PC-3 (cell line): ENCODE measurements at regions not wholly inside any gene's neighbourhood (a gene's known extent, or its start where the extent isn't known, plus 50 kb on each side); places are given as distances from the start of the nearest gene placed in this dataset.

Experiments
- ATAC-seq: fragments of 200-7000 bp; cut with Tn5 transposase; 2 replicates; pipeline ENCODE4 v1.9.1; 2020; ENCODE audit warnings: mild to moderate bottlenecking, moderate library complexity
- BruUV-seq: library from RNA; stranded (reverse); fragments of 400-500 nt; replicated peaks from 2 replicates; lab custom pipeline; 2021; lab: Mats Ljungman, UMichigan
- CTCF ChIA-PET: fragments of 300-600 bp; sonication (Branson Sonifier 250); formaldehyde crosslinking; loops from one replicate; lab custom pipeline; 2022; ENCODE audit warnings: antibody characterized with exemption; lab: Charles Lee
- POLR2A ChIA-PET: fragments of 300-600 bp; sonication (Branson Sonifier 250); formaldehyde crosslinking; loops from one replicate; lab custom pipeline; 2022; ENCODE audit warnings: antibody characterized with exemption; ENCODE audit not compliant: unreplicated experiment; lab: Charles Lee
- DNase-seq: peaks from one replicate; pipeline ENCODE4 v3.0.0-alpha.2; 2015
- H2AFZ ChIP-seq: fragments of 300-600 bp; sonication (generic); 2 replicates; pipeline ENCODE4 v1.6.0; 2016; ENCODE audit warnings: antibody characterized with exemption, low read length
- H3F3A ChIP-seq: fragments of 300-600 bp; sonication (generic); one replicate; pipeline ENCODE4 v1.6.0; 2017; ENCODE audit warnings: antibody characterized with exemption, low read length, control low read depth, mild to moderate bottlenecking; ENCODE audit not compliant: unreplicated experiment
- H3K27ac ChIP-seq: fragments of 300-600 bp; sonication (generic); 2 replicates; pipeline ENCODE4 v1.5.1; 2016; ENCODE audit warnings: mild to moderate bottlenecking, low read length
- H3K27me3 ChIP-seq: fragments of 300-600 bp; sonication (generic); 2 replicates; pipeline ENCODE4 v1.6.1; 2016; ENCODE audit warnings: low read length, mixed read lengths
- H3K36me3 ChIP-seq: fragments of 300-600 bp; sonication (generic); 2 replicates; pipeline ENCODE4 v1.6.1; 2016; ENCODE audit warnings: low read depth, mixed run types, low read length, mixed read lengths
- H3K4me1 ChIP-seq: fragments of 300-600 bp; sonication (generic); 2 replicates; pipeline ENCODE4 v1.5.1; 2016; ENCODE audit warnings: low read length; ENCODE audit not compliant: insufficient read depth
- H3K4me2 ChIP-seq: fragments of 300-600 bp; sonication (generic); 2 replicates; pipeline ENCODE4 v1.6.0; 2016; ENCODE audit warnings: low read length
- H3K4me3 ChIP-seq: fragments of 300-600 bp; sonication (generic); 2 replicates; pipeline ENCODE4 v1.5.1; 2016; ENCODE audit warnings: mild to moderate bottlenecking, low read length, mixed read lengths
- H3K79me2 ChIP-seq: fragments of 300-600 bp; sonication (generic); 2 replicates; pipeline ENCODE4 v1.6.1; 2017; ENCODE audit warnings: low read length, mixed read lengths
- H3K9ac ChIP-seq: fragments of 300-600 bp; sonication (generic); 2 replicates; pipeline ENCODE4 v1.6.0; 2016; ENCODE audit warnings: mild to moderate bottlenecking, low read length
- H3K9me2 ChIP-seq: fragments of 300-600 bp; sonication (generic); replicated peaks from 2 replicates; pipeline ENCODE4 v1.6.1; 2016; ENCODE audit warnings: mixed run types, low read length, mixed read lengths
- H3K9me3 ChIP-seq: fragments of 300-600 bp; sonication (generic); 2 replicates; pipeline ENCODE4 v1.6.1; 2016; ENCODE audit warnings: low read length, mixed read lengths
- H4K20me1 ChIP-seq: fragments of 300-600 bp; sonication (generic); 2 replicates; pipeline ENCODE4 v1.6.1; 2016; ENCODE audit warnings: low read length, mixed read lengths
- EZH2 ChIP-seq: fragments of 300-600 bp; sonication (generic); IDR thresholded peaks from one replicate; pipeline ENCODE4 v1.6.1; 2017; ENCODE audit warnings: antibody characterized with exemption, mild to moderate bottlenecking, low read length; ENCODE audit not compliant: unreplicated experiment
- EZH2phosphoT487 ChIP-seq: fragments of 300-600 bp; sonication (generic); IDR thresholded peaks from 2 replicates; pipeline ENCODE4 v1.6.1; 2018; ENCODE audit warnings: mild to moderate bottlenecking, antibody characterized with exemption, low read length, borderline replicate concordance
- intact Hi-C: fragments of 100-400 bp; cut with micrococcal nuclease; formaldehyde crosslinking; loops from 2 replicates; pipeline ENCODE4 v1.9.0; 2023
- TF ChIP-seq, protein P1 (sequence below): fragments of 300-600 bp; sonication (generic); conservative IDR thresholded peaks from 2 replicates; pipeline ENCODE4 v1.5.1; 2017; ENCODE audit warnings: antibody characterized with exemption, low read depth, mild to moderate bottlenecking, low read length

DNA sequence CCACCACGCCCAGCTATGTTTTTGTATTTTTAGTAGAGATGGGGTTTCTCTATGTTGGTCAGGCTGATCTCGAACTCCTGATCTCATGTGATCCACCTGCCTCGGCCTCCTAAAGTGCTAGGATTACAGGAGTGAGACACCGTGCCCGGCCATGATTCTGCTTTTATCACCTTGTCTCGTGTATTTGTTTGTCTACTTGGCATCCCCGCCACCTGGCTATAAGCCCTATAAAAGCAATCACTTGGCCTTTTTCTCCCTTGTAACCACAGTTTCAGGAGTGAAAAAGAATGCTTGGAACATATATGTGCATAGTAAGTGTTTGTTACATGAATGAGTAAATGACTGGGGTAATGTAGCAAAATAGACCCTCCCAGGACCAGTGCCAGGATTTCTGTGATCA is 77.5 kb upstream of the PAPOLG start:
- ChIA-PET POLR2A (no interaction called here), CTCF (no interaction called here)
- BruUV-seq = no TSS peak
- no peak for TF ChIP-seq EZH2phosphoT487
- TF ChIP-seq, protein P1, sequence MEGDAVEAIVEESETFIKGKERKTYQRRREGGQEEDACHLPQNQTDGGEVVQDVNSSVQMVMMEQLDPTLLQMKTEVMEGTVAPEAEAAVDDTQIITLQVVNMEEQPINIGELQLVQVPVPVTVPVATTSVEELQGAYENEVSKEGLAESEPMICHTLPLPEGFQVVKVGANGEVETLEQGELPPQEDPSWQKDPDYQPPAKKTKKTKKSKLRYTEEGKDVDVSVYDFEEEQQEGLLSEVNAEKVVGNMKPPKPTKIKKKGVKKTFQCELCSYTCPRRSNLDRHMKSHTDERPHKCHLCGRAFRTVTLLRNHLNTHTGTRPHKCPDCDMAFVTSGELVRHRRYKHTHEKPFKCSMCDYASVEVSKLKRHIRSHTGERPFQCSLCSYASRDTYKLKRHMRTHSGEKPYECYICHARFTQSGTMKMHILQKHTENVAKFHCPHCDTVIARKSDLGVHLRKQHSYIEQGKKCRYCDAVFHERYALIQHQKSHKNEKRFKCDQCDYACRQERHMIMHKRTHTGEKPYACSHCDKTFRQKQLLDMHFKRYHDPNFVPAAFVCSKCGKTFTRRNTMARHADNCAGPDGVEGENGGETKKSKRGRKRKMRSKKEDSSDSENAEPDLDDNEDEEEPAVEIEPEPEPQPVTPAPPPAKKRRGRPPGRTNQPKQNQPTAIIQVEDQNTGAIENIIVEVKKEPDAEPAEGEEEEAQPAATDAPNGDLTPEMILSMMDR = no peak
- no peak for TF ChIP-seq EZH2
- Histone ChIP-seq H2AFZ (no peak overlapping the region), H3K79me2 (no peaks in the 10 kb centered on the region), H3K27ac (no peak overlapping the region), H3K9ac (no peak overlapping the region), H3F3A (no peaks in the 10 kb centered on the region), H3K4me2 (no peak overlapping the region), H3K4me1 (no peaks in the 10 kb centered on the region), H3K9me2 (no peaks in the 10 kb centered on the region), H3K9me3 (no peaks in the 10 kb centered on the region), H3K36me3 (no peaks in the 10 kb centered on the region), H4K20me1 (no peaks in the 10 kb centered on the region), H3K27me3 (peaks cover 43% of the 10 kb centered on the region), H3K4me3 (no peak overlapping the region)
- ATAC-seq = no peak
- no peak for DNase-seq
- intact Hi-C loops = no loop called here

DNA sequence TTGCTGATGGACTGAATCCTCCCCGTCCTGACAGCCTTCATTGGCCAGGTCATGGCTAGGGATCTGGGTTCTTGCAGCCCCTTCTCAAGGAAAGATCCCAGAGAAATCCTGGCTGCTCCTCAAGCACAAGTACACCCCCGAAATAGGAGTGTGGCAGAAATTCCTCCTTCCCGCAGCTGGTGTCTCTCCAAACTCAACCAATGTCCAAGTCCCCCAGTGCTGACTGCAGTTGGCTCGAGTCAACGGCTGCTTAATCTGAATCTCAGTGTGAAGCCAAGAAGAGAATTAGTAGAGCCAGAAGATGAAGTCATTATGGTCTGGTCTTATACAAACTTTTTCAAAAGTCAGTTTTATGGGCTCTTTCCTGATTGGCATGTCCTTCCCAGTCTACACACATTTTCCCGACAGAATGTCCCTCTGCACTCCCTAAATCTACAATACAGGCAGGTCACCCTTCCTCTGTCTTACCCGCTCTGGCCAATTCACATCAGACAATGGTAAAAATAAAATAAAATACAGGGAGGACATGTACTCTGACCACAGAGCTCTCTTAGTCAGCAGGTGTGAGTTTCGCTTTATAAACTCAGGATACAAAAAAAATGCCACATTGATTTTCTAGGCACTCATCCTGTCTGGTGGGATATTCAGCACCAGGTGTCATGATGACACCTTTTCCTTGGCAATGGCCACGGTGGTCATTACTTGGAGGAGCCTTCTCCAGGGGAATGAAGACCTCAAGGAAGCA is 76.9 kb upstream of the PAPOLG start:
- no peaks in the 10 kb centered on the region for H3K9me2 ChIP-seq
- no peaks in the 10 kb centered on the region for H3K4me1 ChIP-seq
- no peak overlapping the region for H3K27ac ChIP-seq
- no TSS peak for BruUV-seq
- no peak overlapping the region for H3K4me3 ChIP-seq
- H3K27me3 ChIP-seq = peaks cover 43% of the 10 kb centered on the region
- H4K20me1 ChIP-seq = no peaks in the 10 kb centered on the region
- no peak overlapping the region for H2AFZ ChIP-seq
- ChIA-PET POLR2A (no interaction called here), CTCF (no interaction called here)
- no peaks in the 10 kb centered on the region for H3K79me2 ChIP-seq
- DNase-seq (no peak), ATAC-seq (no peak)
- H3K4me2 ChIP-seq = no peak overlapping the region
- TF ChIP-seq EZH2phosphoT487 (no peak), EZH2 (no peak)
- TF ChIP-seq, protein P1 = no peak
- intact Hi-C loops = no loop called here
- no peak overlapping the region for H3K9ac ChIP-seq
- no peaks in the 10 kb centered on the region for H3F3A ChIP-seq
- H3K9me3 ChIP-seq = no peaks in the 10 kb centered on the region
- H3K36me3 ChIP-seq = no peaks in the 10 kb centered on the region

DNA sequence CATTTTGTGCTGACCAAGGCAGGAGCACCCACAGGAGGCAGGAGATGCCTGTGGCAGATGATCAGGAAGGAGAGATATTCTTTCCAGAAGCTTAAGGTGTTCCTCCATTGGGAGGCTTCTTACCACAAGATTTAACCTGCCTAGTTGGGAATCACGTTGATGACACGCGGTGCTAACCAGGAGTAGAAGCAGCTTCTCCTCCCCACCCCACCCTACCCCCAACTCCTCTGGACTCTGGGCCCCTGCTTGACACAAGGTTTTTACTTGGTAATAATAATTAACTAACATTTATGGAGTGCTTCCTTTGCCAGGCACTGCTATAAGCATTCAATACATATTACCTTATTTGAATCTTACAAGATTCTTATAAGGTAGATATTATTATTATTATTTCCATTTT is 62.5 kb upstream of the PAPOLG start:
- Histone ChIP-seq H3K4me1 (no peaks in the 10 kb centered on the region), H3K9me3 (no peaks in the 10 kb centered on the region), H3K9ac (no peak overlapping the region), H3F3A (no peaks in the 10 kb centered on the region), H3K79me2 (no peaks in the 10 kb centered on the region), H4K20me1 (no peaks in the 10 kb centered on the region), H3K9me2 (no peaks in the 10 kb centered on the region), H2AFZ (no peak overlapping the region), H3K4me3 (no peak overlapping the region), H3K36me3 (no peaks in the 10 kb centered on the region), H3K27me3 (peaks cover 41% of the 10 kb centered on the region), H3K4me2 (no peak overlapping the region), H3K27ac (no peak overlapping the region)
- intact Hi-C loops = no loop called here
- ATAC-seq = no peak
- no peak for DNase-seq
- POLR2A ChIA-PET = no interaction called here
- TF ChIP-seq, protein P1 = no peak
- TF ChIP-seq EZH2phosphoT487 = no peak
- TF ChIP-seq EZH2 = no peak
- CTCF ChIA-PET = no interaction called here
- no TSS peak for BruUV-seq
